Activated naive CD4-positive, alpha-beta T cell treated with anti-CD3 and anti-CD28 coated beads for 36 hours (primary cell): ENCODE measurements at regions not wholly inside any gene's neighbourhood (a gene's known extent, or its start where the extent isn't known, plus 50 kb on each side); places are given as distances from the start of the nearest gene placed in this dataset.

Experiments used
- CTCF ChIA-PET: fragments of 350-600 bp; sonication (Branson Sonifier 250); formaldehyde crosslinking; loops from one replicate; lab custom pipeline; 2021; ENCODE audit warnings: antibody characterized with exemption; lab: Charles Lee
- DNase-seq: peaks from one replicate; pipeline ENCODE4 v3.0.0-alpha.2; 2020
- H3K27ac Mint-ChIP-seq: one replicate; pipeline ENCODE4 v1.8.0; 2021; ENCODE audit warnings: mild to moderate bottlenecking, mixed read lengths
- H3K27me3 Mint-ChIP-seq: one replicate; pipeline ENCODE4 v1.8.0; 2021; ENCODE audit warnings: low read depth, mixed read lengths
- H3K36me3 Mint-ChIP-seq: one replicate; pipeline ENCODE4 v1.8.0; 2021; ENCODE audit warnings: low read depth, mixed read lengths
- H3K4me1 Mint-ChIP-seq: one replicate; pipeline ENCODE4 v1.8.0; 2021; ENCODE audit warnings: low read depth, mixed read lengths
- H3K4me3 Mint-ChIP-seq: one replicate; pipeline ENCODE4 v1.8.0; 2021; ENCODE audit warnings: mild to moderate bottlenecking, moderate library complexity, mixed read lengths
- H3K9me3 Mint-ChIP-seq: one replicate; pipeline ENCODE4 v1.8.0; 2021; ENCODE audit warnings: mixed read lengths
- intact Hi-C: fragments of 100-400 bp; cut with micrococcal nuclease; formaldehyde crosslinking; loops from one replicate; pipeline ENCODE4 v1.15.1; 2023

- Mint-ChIP-seq H3K36me3 (no peaks in the 10 kb centered on the region), H3K9me3 (peaks cover 5% of the 10 kb centered on the region), H3K27me3 (no peaks in the 10 kb centered on the region), H3K4me1 (no peaks in the 10 kb centered on the region), H3K27ac (no peak overlapping the region), H3K4me3 (no peak overlapping the region)
- intact Hi-C loops: no loop called here
- DNase-seq: no peak
- CTCF ChIA-PET: no interaction called here
These were observed 328.9 kb downstream of the NUF2 start for GRCh38 chr1:163650624-163651023.

- CTCF ChIA-PET: no interaction called here
- Mint-ChIP-seq H3K4me3 (no peak overlapping the region), H3K27me3 (no peaks in the 10 kb centered on the region), H3K27ac (no peak overlapping the region), H3K36me3 (no peaks in the 10 kb centered on the region), H3K4me1 (no peaks in the 10 kb centered on the region), H3K9me3 (peaks cover 3% of the 10 kb centered on the region)
- intact Hi-C loops: no loop called here
- no peak for DNase-seq
These were observed 330.7 kb downstream of the NUF2 start for GRCh38 chr1:163652441-163652840.

- no peak for DNase-seq
- no peaks in the 10 kb centered on the region for H3K27me3 Mint-ChIP-seq
- no peaks in the 10 kb centered on the region for H3K36me3 Mint-ChIP-seq
- H3K9me3 Mint-ChIP-seq: no peaks in the 10 kb centered on the region
- no peak overlapping the region for H3K4me3 Mint-ChIP-seq
- H3K27ac Mint-ChIP-seq: no peak overlapping the region
- no peaks in the 10 kb centered on the region for H3K4me1 Mint-ChIP-seq
- CTCF ChIA-PET: no interaction called here
- intact Hi-C loops: no loop called here
These were observed 333.8 kb downstream of the NUF2 start for GRCh38 chr1:163655565-163655964.

- no peaks in the 10 kb centered on the region for H3K27me3 Mint-ChIP-seq
- intact Hi-C loops: no loop called here
- H3K9me3 Mint-ChIP-seq: no peaks in the 10 kb centered on the region
- H3K4me3 Mint-ChIP-seq: no peak overlapping the region
- no peak for DNase-seq
- CTCF ChIA-PET: no interaction called here
- no peak overlapping the region for H3K27ac Mint-ChIP-seq
- H3K4me1 Mint-ChIP-seq: no peaks in the 10 kb centered on the region
- no peaks in the 10 kb centered on the region for H3K36me3 Mint-ChIP-seq
These were observed 334.5 kb downstream of the NUF2 start for GRCh38 chr1:163656095-163656759.

- H3K4me3 Mint-ChIP-seq: no peak overlapping the region
- CTCF ChIA-PET: no interaction called here
- DNase-seq: no peak
- H3K27me3 Mint-ChIP-seq: no peaks in the 10 kb centered on the region
- no peaks in the 10 kb centered on the region for H3K9me3 Mint-ChIP-seq
- intact Hi-C loops: no loop called here
- H3K27ac Mint-ChIP-seq: no peak overlapping the region
- H3K4me1 Mint-ChIP-seq: no peaks in the 10 kb centered on the region
- H3K36me3 Mint-ChIP-seq: no peaks in the 10 kb centered on the region
These were observed 336.0 kb downstream of the NUF2 start for GRCh38 chr1:163657719-163658118.

- no peak overlapping the region for H3K27ac Mint-ChIP-seq
- H3K4me1 Mint-ChIP-seq: no peaks in the 10 kb centered on the region
- CTCF ChIA-PET: no interaction called here
- no peak overlapping the region for H3K4me3 Mint-ChIP-seq
- H3K36me3 Mint-ChIP-seq: no peaks in the 10 kb centered on the region
- intact Hi-C loops: no loop called here
- H3K27me3 Mint-ChIP-seq: no peaks in the 10 kb centered on the region
- no peak for DNase-seq
- H3K9me3 Mint-ChIP-seq: no peaks in the 10 kb centered on the region
These were observed 339.6 kb downstream of the NUF2 start for GRCh38 chr1:163661391-163661790.

GRCh38 chr1:163664671-163665335, 343.0 kb downstream of the NUF2 start:
- Mint-ChIP-seq H3K9me3 (no peaks in the 10 kb centered on the region), H3K4me1 (no peaks in the 10 kb centered on the region), H3K36me3 (no peaks in the 10 kb centered on the region), H3K4me3 (no peak overlapping the region), H3K27ac (no peak overlapping the region), H3K27me3 (no peaks in the 10 kb centered on the region)
- DNase-seq: no peak
- intact Hi-C loops: no loop called here
- CTCF ChIA-PET: no interaction called here

- Mint-ChIP-seq H3K27me3 (no peaks in the 10 kb centered on the region), H3K9me3 (peaks cover 4% of the 10 kb centered on the region), H3K4me3 (no peak overlapping the region), H3K36me3 (no peaks in the 10 kb centered on the region), H3K4me1 (no peaks in the 10 kb centered on the region), H3K27ac (no peak overlapping the region)
- CTCF ChIA-PET: no interaction called here
- intact Hi-C loops: no loop called here
- no peak for DNase-seq
These were observed 346.7 kb downstream of the NUF2 start for GRCh38 chr1:163668472-163668871.

- no peak for DNase-seq
- Mint-ChIP-seq H3K36me3 (no peaks in the 10 kb centered on the region), H3K27me3 (no peaks in the 10 kb centered on the region), H3K9me3 (peaks cover 4% of the 10 kb centered on the region), H3K4me3 (no peak overlapping the region), H3K4me1 (no peaks in the 10 kb centered on the region), H3K27ac (no peak overlapping the region)
- intact Hi-C loops: no loop called here
- CTCF ChIA-PET: no interaction called here
These were observed 349.4 kb downstream of the NUF2 start for GRCh38 chr1:163670989-163671757.

- H3K9me3 Mint-ChIP-seq: peaks cover 4% of the 10 kb centered on the region
- H3K36me3 Mint-ChIP-seq: no peaks in the 10 kb centered on the region
- no peak overlapping the region for H3K27ac Mint-ChIP-seq
These were observed 351.4 kb downstream of the NUF2 start for GRCh38 chr1:163672976-163673758.

GRCh38 chr1:163673759-163674151, 352.0 kb downstream of the NUF2 start:
- no peaks in the 10 kb centered on the region for H3K36me3 Mint-ChIP-seq
- no peaks in the 10 kb centered on the region for H3K27me3 Mint-ChIP-seq
- H3K4me1 Mint-ChIP-seq: no peaks in the 10 kb centered on the region
- intact Hi-C loops: no loop called here
- peaks cover 4% of the 10 kb centered on the region for H3K9me3 Mint-ChIP-seq
- H3K4me3 Mint-ChIP-seq: no peak overlapping the region
- CTCF ChIA-PET: no interaction called here
- no peak overlapping the region for H3K27ac Mint-ChIP-seq
- no peak for DNase-seq

More at GRCh38 chr1:163672976-163673758, 351.4 kb downstream of the NUF2 start:
- CTCF ChIA-PET: no interaction called here
- DNase-seq: no peak
- Mint-ChIP-seq H3K27me3 (no peaks in the 10 kb centered on the region), H3K4me1 (no peaks in the 10 kb centered on the region), H3K4me3 (no peak overlapping the region)
- intact Hi-C loops: no loop called here

- H3K9me3 Mint-ChIP-seq: peaks cover 4% of the 10 kb centered on the region
- H3K27me3 Mint-ChIP-seq: no peaks in the 10 kb centered on the region
- DNase-seq: no peak
- H3K4me3 Mint-ChIP-seq: no peak overlapping the region
- no peaks in the 10 kb centered on the region for H3K4me1 Mint-ChIP-seq
- intact Hi-C loops: no loop called here
- H3K36me3 Mint-ChIP-seq: no peaks in the 10 kb centered on the region
- no peak overlapping the region for H3K27ac Mint-ChIP-seq
- CTCF ChIA-PET: no interaction called here
These were observed 352.5 kb downstream of the NUF2 start for GRCh38 chr1:163674236-163674635.
